NCI-H526 (cell line): ENCODE measurements at regions not wholly inside any gene's neighbourhood (a gene's known extent, or its start where the extent isn't known, plus 50 kb on each side); places are given as distances from the start of the nearest gene placed in this dataset.

ENCODE experiments used
- DNase-seq, 2 experiments: peaks; one replicate each; lab custom pipeline; 2025; lab: John Stamatoyannopoulos, UW

DNA sequence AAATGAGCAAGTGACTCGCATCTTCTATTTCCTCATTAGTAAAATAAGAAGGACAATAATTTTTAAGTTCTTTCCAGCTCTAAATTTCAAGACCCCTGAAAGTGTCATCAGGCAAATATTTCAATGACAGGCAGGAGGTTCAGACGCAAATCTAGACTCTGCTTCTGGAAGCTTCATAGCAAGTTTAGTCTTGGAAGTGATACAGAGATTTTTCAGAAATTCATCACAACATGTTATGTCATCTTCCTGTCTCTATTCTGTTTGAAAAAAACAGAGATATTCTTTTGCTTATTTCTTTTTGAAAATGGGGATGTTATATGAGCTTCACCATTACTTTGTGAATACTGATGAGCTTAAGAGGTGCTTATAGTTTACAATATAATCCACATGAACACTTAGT is 74.0 kb downstream of the C3orf85 start:
- DNase-seq: no peak

DNA sequence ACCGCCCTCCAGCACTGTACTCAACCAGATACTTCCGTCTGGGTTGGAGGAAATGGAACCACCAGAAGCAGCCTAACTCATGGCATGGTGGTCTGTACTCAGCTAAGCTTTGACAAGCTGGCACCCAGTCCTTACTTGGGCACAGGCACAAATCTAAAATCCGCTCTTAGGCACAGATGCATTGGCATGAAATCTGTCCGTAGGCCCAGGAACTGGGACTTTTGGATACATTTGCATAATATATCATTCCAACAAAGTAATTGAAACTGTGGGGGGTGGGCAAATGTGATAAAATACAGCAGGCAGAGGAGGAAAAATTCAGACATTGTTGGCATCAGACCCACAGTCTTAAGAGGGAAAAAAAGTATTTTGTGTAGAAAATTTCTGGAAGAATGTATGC is 75.4 kb downstream of the C3orf85 start:
- DNase-seq: no peak

DNA sequence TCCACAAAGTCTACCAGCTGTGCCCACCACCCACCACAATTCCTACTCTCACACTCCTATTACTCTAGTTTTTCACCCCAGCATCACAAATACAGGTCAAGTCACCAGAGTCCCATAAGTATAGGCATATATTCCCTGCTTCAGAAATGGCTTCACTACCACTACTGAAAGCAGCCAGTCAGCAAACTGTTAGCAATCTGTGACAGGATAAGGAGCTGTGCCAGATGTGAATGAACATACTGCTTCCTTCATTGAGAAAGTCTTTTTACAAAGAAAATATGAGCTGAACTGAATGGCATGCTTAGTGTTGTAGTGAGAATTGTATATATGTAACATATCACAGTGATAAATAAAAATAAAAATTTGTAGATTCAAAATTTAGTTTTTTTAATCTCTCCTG is 76.8 kb downstream of the C3orf85 start:
- DNase-seq: no peak

DNA sequence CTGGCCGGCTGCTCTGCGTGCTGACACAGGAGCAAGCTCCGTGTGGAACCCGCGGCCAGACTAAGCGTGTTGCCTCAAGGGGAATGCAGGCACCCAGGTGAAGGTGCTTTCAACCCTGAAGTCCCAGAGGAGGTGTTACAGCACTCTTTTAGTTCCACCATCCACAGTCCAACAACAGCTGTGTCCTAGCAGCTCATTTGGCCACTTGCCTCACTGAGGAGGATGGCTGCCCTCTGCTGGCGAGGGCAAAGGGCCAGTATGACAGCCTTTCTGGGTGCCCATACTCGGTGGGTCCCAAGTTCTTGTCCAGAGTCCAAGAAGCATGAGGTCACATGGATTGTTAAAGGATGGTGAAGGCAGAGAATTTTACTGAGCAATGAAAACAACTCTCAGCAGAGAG is 87.8 kb downstream of the C3orf85 start:
- peak in 1 of 2 experiments; percentile 11 for DNase-seq

DNA sequence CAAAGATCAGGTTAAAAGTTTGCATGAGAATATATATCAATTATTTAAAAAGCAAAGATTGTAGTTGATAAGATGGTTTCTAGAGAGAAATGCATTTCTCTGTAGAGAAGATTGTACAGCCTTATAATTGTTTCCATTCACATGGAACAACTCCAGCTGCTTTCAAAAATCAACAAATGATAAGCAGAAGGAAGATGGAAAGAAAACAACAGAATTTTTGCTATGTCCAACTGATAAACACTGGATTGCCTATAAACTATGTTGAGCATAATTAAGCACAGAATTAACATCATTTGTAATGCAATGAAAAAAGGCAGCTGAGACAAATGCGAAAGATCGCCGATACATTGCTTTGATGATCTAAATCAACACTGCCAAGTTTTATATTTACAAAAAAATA is 89.0 kb downstream of the C3orf85 start:
- DNase-seq: no peak

- no peak for DNase-seq
Measured at GRCh38 chr3:109228391-109229080, 87.8 kb downstream of the DPPA2 start.

DNA sequence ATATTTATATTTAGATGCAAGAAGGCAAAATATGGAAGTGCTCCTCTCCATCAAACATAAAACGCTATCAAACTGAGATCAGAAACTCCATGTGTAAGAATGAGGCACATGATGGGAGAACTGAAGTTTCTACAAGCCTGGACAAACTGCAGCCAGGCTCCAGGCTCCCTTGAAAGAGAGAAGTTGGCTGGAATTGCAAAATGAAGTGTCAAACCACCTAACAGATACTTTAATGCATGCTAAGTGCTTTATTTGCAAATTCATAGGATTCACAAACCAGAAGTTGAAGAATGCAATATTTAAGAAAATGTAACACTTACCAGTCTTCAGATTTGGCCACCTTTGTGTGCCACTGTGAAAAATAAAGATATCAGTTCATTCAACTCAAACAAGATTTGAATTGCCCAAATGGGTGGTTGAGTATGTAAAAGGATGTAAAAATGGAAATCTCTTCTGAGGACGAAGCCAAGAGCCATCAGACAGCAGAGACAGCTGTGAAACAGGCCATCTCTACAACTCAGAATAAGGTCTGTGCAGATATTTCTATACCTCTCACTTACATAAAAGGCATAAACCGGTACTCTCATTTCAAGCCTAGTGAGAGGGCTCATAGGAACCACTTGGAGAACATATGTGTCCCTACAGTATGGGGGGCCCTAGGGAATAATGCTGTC is 87.0 kb downstream of the DPPA2 start:
- DNase-seq: no peak

DNA sequence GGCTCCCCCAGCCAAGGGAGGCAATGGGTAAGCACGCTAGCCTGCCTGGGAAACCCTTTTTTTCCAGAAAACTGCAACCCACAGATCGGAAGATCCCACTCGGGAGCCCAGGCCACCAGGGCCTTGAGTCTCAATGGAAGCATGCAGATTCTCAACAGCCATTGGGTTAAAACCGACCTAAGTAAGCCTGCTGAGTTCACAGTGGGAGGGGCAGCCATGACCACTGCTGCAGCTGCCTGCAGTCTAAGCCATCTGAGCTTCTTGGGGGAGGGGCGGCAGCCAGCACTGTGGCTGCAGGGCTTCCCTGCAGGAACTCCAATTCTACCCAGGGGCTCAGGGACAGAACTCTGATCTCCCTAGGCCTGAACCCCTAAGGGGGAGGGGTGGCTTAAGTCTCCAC is 82.0 kb downstream of the DPPA2 start:
- DNase-seq: no peak

GRCh38 chr3:109241459-109242186 is 74.7 kb downstream of the DPPA2 start:
- DNase-seq: no peak

DNA sequence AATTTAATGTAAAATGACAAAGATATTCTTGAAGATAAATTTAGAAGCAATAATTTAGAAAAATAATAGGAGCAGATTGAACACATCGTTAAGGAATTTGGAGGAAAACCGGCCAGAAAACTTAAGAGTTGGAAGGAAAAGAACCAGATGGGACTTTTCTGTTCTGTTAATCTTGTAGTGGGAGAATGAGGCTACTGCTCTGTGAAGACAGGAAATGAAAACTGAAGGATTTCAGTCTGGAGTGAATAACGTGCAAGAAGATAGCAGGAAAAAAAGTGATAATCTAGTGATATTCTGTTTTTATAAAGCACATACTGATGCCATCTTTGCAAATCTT is 74.2 kb downstream of the DPPA2 start:
- DNase-seq: no peak
